ENCODE measurements at regions not wholly inside any gene's neighbourhood (a gene's known extent, or its start where the extent isn't known, plus 50 kb on each side); places are given as distances from the start of the nearest gene placed in this dataset.

- H3K9me3 ChIP-seq, result peaks cover 0 to 14% (median 2%) of the 10 kb centered on the region in 4 donors
- no peak overlapping the region for H3K4me3 ChIP-seq
- no peaks in the 10 kb centered on the region for H3K4me1 ChIP-seq
- no peak for TF ChIP-seq POLR2AphosphoS5 (IDR thresholded peaks at IDR 0.05)
- TF ChIP-seq EP300 (IDR thresholded peaks at IDR 0.05), result no peak
- ATAC-seq (ENCODE audit: low FRiP score in 2 of 2) (no peak), DNase-seq (no peak)
- H3K36me3 ChIP-seq, result no peaks in the 10 kb centered on the region
- H3K27ac ChIP-seq, result no peak overlapping the region
- H3K27me3 ChIP-seq, result no peaks in the 10 kb centered on the region
Observed at GRCh38 chr1:106194206-106194605, 862.3 kb upstream of the PRMT6 start.

- no peaks in the 10 kb centered on the region for H3K36me3 ChIP-seq
- H3K27ac ChIP-seq, result no peak overlapping the region
- DNase-seq (no peak), ATAC-seq (ENCODE audit: low FRiP score in 2 of 2) (no peak)
- no peaks in the 10 kb centered on the region for H3K4me1 ChIP-seq
- no peak for TF ChIP-seq EP300 (IDR thresholded peaks at IDR 0.05)
- H3K9me3 ChIP-seq, result no peaks in the 10 kb centered on the region
- H3K4me3 ChIP-seq, result no peak overlapping the region
- no peaks in the 10 kb centered on the region for H3K27me3 ChIP-seq
- WGBS, 2 donors, result 82 to 93% methylated on average over 3 of the region's 3 CpGs
Observed at GRCh38 chr1:106200711-106201110, 855.8 kb upstream of the PRMT6 start.

- Histone ChIP-seq H3K27me3 (no peaks in the 10 kb centered on the region), H3K4me3 (no peak overlapping the region), H3K27ac (no peak overlapping the region), H3K4me1 (no peaks in the 10 kb centered on the region), H3K9me3 (no peaks in the 10 kb centered on the region), H3K36me3 (no peaks in the 10 kb centered on the region)
- TF ChIP-seq POLR2A (IDR thresholded peaks at IDR 0.05), result no peak
- WGBS, 2 donors, result 83 to 88% methylated on average over 1 of the region's 1 CpG
- DNase-seq (no peak), ATAC-seq (ENCODE audit: low FRiP score in 2 of 2) (no peak)
Observed at GRCh38 chr1:106207185-106207584, 849.3 kb upstream of the PRMT6 start.

GRCh38 chr1:106217765-106218164 lies 838.7 kb upstream of the PRMT6 start:
- ATAC-seq (ENCODE audit: low FRiP score in 2 of 2) (no peak), DNase-seq (no peak)
- WGBS, 2 donors, result 54 to 67% methylated on average over 2 of the region's 2 CpGs
- TF ChIP-seq CTCF (IDR thresholded peaks at IDR 0.05), result no peak
- Histone ChIP-seq H3K27me3 (no peaks in the 10 kb centered on the region), H3K9me3 (no peaks in the 10 kb centered on the region), H3K36me3 (no peaks in the 10 kb centered on the region), H3K4me1 (no peaks in the 10 kb centered on the region), H3K27ac (no peak overlapping the region), H3K4me3 (no peak overlapping the region)

- WGBS, 2 donors, result 83 to 84% methylated on average over 4 of the region's 4 CpGs
- TF ChIP-seq EP300 (IDR thresholded peaks at IDR 0.05) (no peak), POLR2A (IDR thresholded peaks at IDR 0.05) (no peak), CTCF (IDR thresholded peaks at IDR 0.05) (no peak), POLR2AphosphoS5 (IDR thresholded peaks at IDR 0.05) (no peak)
- DNase-seq, result no peak
- Histone ChIP-seq H3K27ac (no peak overlapping the region), H3K36me3 (no peaks in the 10 kb centered on the region), H3K4me1 (no peaks in the 10 kb centered on the region), H3K4me3 (no peak overlapping the region), H3K27me3 (no peaks in the 10 kb centered on the region), H3K9me3 (no peaks in the 10 kb centered on the region)
- no peak for ATAC-seq (ENCODE audit: low FRiP score in 2 of 2)
Observed at GRCh38 chr1:106222403-106222802, 834.1 kb upstream of the PRMT6 start.

GRCh38 chr1:106223213-106223612 lies 833.3 kb upstream of the PRMT6 start:
- 80 to 94% methylated on average over 1 of the region's 1 CpG for WGBS, 2 donors
- Histone ChIP-seq H3K27ac (no peak overlapping the region), H3K4me1 (no peaks in the 10 kb centered on the region), H3K4me3 (no peak overlapping the region), H3K36me3 (no peaks in the 10 kb centered on the region), H3K9me3 (no peaks in the 10 kb centered on the region), H3K27me3 (no peaks in the 10 kb centered on the region)
- ATAC-seq (ENCODE audit: low FRiP score in 2 of 2) (no peak), DNase-seq (no peak)
- TF ChIP-seq EP300 (IDR thresholded peaks at IDR 0.05), result no peak
- no peak for TF ChIP-seq POLR2AphosphoS5 (IDR thresholded peaks at IDR 0.05)
- no peak for TF ChIP-seq CTCF (IDR thresholded peaks at IDR 0.05)

- 62 to 71% methylated on average over 1 of the region's 1 CpG for WGBS, 2 donors
- ATAC-seq (ENCODE audit: low FRiP score in 2 of 2), result no peak
Observed at GRCh38 chr1:106224426-106224825, 832.0 kb upstream of the PRMT6 start.

More at GRCh38 chr1:106224426-106224825, 832.0 kb upstream of the PRMT6 start:
- Histone ChIP-seq H3K36me3 (no peaks in the 10 kb centered on the region), H3K9me3 (no peaks in the 10 kb centered on the region), H3K27me3 (no peaks in the 10 kb centered on the region), H3K4me3 (no peak overlapping the region), H3K27ac (no peak overlapping the region), H3K4me1 (no peaks in the 10 kb centered on the region)
- TF ChIP-seq POLR2A (IDR thresholded peaks at IDR 0.05), result no peak
- TF ChIP-seq EP300 (IDR thresholded peaks at IDR 0.05), result no peak
- TF ChIP-seq POLR2AphosphoS5 (IDR thresholded peaks at IDR 0.05), result no peak
- TF ChIP-seq CTCF (IDR thresholded peaks at IDR 0.05), result no peak
- no peak for DNase-seq
